Neural cell (in vitro differentiated cells): ENCODE measurements at regions not wholly inside any gene's neighbourhood (a gene's known extent, or its start where the extent isn't known, plus 50 kb on each side); places are given as distances from the start of the nearest gene placed in this dataset.

Experiments used
- MXI1 ChIP-seq: fragments of 450-650 bp; conservative IDR thresholded peaks from 2 replicates; pipeline ENCODE4 v1.6.1; 2014; ENCODE audit warnings: antibody characterized with exemption, mild to moderate bottlenecking; ENCODE audit not compliant: poor library complexity, severe bottlenecking
- POLR2AphosphoS5 ChIP-seq: IDR thresholded peaks from 2 replicates; pipeline ENCODE4 v1.6.1; 2012
- RAD21 ChIP-seq: fragments of 450-650 bp; conservative IDR thresholded peaks from 2 replicates; pipeline ENCODE4 v1.6.1; 2014; ENCODE audit warnings: antibody characterized with exemption, mild to moderate bottlenecking, moderate library complexity
- SMC3 ChIP-seq: fragments of 450-650 bp; conservative IDR thresholded peaks from 2 replicates; pipeline ENCODE4 v1.6.1; 2014; ENCODE audit warnings: antibody characterized with exemption, mild to moderate bottlenecking, moderate library complexity; ENCODE audit not compliant: poor library complexity
- TAF1 ChIP-seq: IDR thresholded peaks from 2 replicates; pipeline ENCODE4 v1.6.1; 2012; ENCODE audit warnings: low read depth
- TF ChIP-seq, protein P1 (sequence below): fragments of 450-650 bp; IDR thresholded peaks from 2 replicates; pipeline ENCODE4 v1.5.1; 2014; ENCODE audit warnings: antibody characterized with exemption, mild to moderate bottlenecking, moderate library complexity; ENCODE audit not compliant: poor library complexity, severe bottlenecking

- TF ChIP-seq, protein P1, sequence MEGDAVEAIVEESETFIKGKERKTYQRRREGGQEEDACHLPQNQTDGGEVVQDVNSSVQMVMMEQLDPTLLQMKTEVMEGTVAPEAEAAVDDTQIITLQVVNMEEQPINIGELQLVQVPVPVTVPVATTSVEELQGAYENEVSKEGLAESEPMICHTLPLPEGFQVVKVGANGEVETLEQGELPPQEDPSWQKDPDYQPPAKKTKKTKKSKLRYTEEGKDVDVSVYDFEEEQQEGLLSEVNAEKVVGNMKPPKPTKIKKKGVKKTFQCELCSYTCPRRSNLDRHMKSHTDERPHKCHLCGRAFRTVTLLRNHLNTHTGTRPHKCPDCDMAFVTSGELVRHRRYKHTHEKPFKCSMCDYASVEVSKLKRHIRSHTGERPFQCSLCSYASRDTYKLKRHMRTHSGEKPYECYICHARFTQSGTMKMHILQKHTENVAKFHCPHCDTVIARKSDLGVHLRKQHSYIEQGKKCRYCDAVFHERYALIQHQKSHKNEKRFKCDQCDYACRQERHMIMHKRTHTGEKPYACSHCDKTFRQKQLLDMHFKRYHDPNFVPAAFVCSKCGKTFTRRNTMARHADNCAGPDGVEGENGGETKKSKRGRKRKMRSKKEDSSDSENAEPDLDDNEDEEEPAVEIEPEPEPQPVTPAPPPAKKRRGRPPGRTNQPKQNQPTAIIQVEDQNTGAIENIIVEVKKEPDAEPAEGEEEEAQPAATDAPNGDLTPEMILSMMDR = no peak
- TF ChIP-seq MXI1 (no peak), RAD21 (no peak), SMC3 (no peak), TAF1 (no peak), POLR2AphosphoS5 (no peak)
These were observed 276.2 kb downstream of the NPIPA8 start for GRCh38 chr16:18060351-18060750.
